GM18498 (cell line): ENCODE measurements at regions not wholly inside any gene's neighbourhood (a gene's known extent, or its start where the extent isn't known, plus 50 kb on each side); places are given as distances from the start of the nearest gene placed in this dataset.

Source experiments
- ATAC-seq: cut with Tn5 transposase; IDR thresholded peaks from one replicate; pipeline ENCODE4 v1.9.1; 2021; ENCODE audit warnings: mild to moderate bottlenecking, moderate library complexity; ENCODE audit not compliant: unreplicated experiment

GRCh38 chr13:107586216-107586615, 629.1 kb downstream of the LIG4 start:
- ATAC-seq = no peak

- ATAC-seq = no peak
These were observed 629.7 kb downstream of the LIG4 start for GRCh38 chr13:107585469-107586180.

GRCh38 chr13:107582171-107582570, 633.2 kb downstream of the LIG4 start:
- ATAC-seq = no peak

- no peak for ATAC-seq
These were observed 634.5 kb downstream of the LIG4 start for GRCh38 chr13:107580741-107581412.

GRCh38 chr13:107576430-107576829, 638.9 kb downstream of the LIG4 start:
- no peak for ATAC-seq

GRCh38 chr13:107574517-107575210, 640.7 kb downstream of the LIG4 start:
- ATAC-seq = no peak

GRCh38 chr13:107573184-107573583, 642.2 kb downstream of the LIG4 start:
- no peak for ATAC-seq

- no peak for ATAC-seq
These were observed 643.2 kb downstream of the LIG4 start for GRCh38 chr13:107572156-107572555.

- ATAC-seq = no peak
These were observed 647.2 kb downstream of the LIG4 start for GRCh38 chr13:107568181-107568580.

- no peak for ATAC-seq
These were observed 652.0 kb downstream of the LIG4 start for GRCh38 chr13:107563099-107563925.

- ATAC-seq = no peak
These were observed 653.1 kb downstream of the LIG4 start for GRCh38 chr13:107562203-107562602.

GRCh38 chr13:107554460-107554859, 660.9 kb downstream of the LIG4 start:
- ATAC-seq = no peak

- ATAC-seq = no peak
These were observed 661.5 kb downstream of the LIG4 start for GRCh38 chr13:107553838-107554237.

GRCh38 chr13:107551521-107551920, 663.8 kb downstream of the LIG4 start:
- ATAC-seq = no peak

- ATAC-seq = no peak
These were observed 667.0 kb downstream of the LIG4 start for GRCh38 chr13:107548338-107548737.

GRCh38 chr13:107545946-107546502, 669.3 kb downstream of the LIG4 start:
- no peak for ATAC-seq

GRCh38 chr13:107534548-107534947, 680.8 kb downstream of the LIG4 start:
- ATAC-seq = no peak

GRCh38 chr13:107531816-107532215, 683.5 kb downstream of the LIG4 start:
- no peak for ATAC-seq

GRCh38 chr13:107531180-107531579, 684.2 kb downstream of the LIG4 start:
- no peak for ATAC-seq

- no peak for ATAC-seq
These were observed 686.3 kb downstream of the LIG4 start for GRCh38 chr13:107529035-107529434.

GRCh38 chr13:107518780-107519179, 696.6 kb downstream of the LIG4 start:
- ATAC-seq = no peak
